Hepatocyte (in vitro differentiated cells): ENCODE measurements at regions not wholly inside any gene's neighbourhood (a gene's known extent, or its start where the extent isn't known, plus 50 kb on each side); places are given as distances from the start of the nearest gene placed in this dataset.

Source experiments
- DNase-seq: peaks from one replicate; pipeline ENCODE4 v3.0.0-alpha.2; 2016; ENCODE audit warnings: low spot score
- H2AFZ ChIP-seq: fragments of 200-600 bp; sonication (generic); 2 replicates; pipeline ENCODE4 v1.6.0; 2016; ENCODE audit warnings: antibody characterized with exemption, mild to moderate bottlenecking
- H3K27ac ChIP-seq: fragments of 200-600 bp; sonication (generic); 2 replicates; pipeline ENCODE4 v1.5.1; 2016; ENCODE audit warnings: mild to moderate bottlenecking
- H3K27me3 ChIP-seq: fragments of 200-600 bp; sonication (generic); 2 replicates; pipeline ENCODE4 v1.6.1; 2016
- H3K36me3 ChIP-seq: fragments of 200-600 bp; sonication (generic); replicated peaks from 2 replicates; pipeline ENCODE4 v1.5.1; 2016; ENCODE audit warnings: low read depth; ENCODE audit not compliant: insufficient read depth
- H3K4me1 ChIP-seq: fragments of 200-600 bp; sonication (generic); 2 replicates; pipeline ENCODE4 v1.5.1; 2016; ENCODE audit warnings: mild to moderate bottlenecking, moderate library complexity; ENCODE audit not compliant: insufficient read depth
- H3K4me2 ChIP-seq: fragments of 200-600 bp; sonication (generic); 2 replicates; pipeline ENCODE4 v1.6.0; 2016
- H3K4me3 ChIP-seq: fragments of 200-600 bp; sonication (generic); 2 replicates; pipeline ENCODE4 v1.5.1; 2016; ENCODE audit warnings: mild to moderate bottlenecking
- H3K79me2 ChIP-seq: fragments of 200-600 bp; sonication (generic); 2 replicates; pipeline ENCODE4 v1.6.0; 2017; ENCODE audit warnings: mild to moderate bottlenecking
- H3K9me2 ChIP-seq: fragments of 200-600 bp; sonication (generic); replicated peaks from 2 replicates; pipeline ENCODE4 v1.6.0; 2017; ENCODE audit warnings: mild to moderate bottlenecking; ENCODE audit not compliant: insufficient read depth
- H3K9me3 ChIP-seq: fragments of 200-600 bp; sonication (generic); 2 replicates; pipeline ENCODE4 v1.5.1; 2016; ENCODE audit warnings: low read depth, mild to moderate bottlenecking
- H4K20me1 ChIP-seq: fragments of 200-600 bp; sonication (generic); 2 replicates; pipeline ENCODE4 v1.6.0; 2016; ENCODE audit warnings: mild to moderate bottlenecking; ENCODE audit not compliant: insufficient read depth, poor library complexity, severe bottlenecking
- CTCF ChIP-seq: fragments of 200-600 bp; sonication (generic); IDR thresholded peaks from 2 replicates; pipeline ENCODE4 v1.5.1; 2016; ENCODE audit warnings: antibody characterized with exemption, mild to moderate bottlenecking; ENCODE audit not compliant: poor library complexity
- EZH2 ChIP-seq: fragments of 200-600 bp; sonication (generic); IDR thresholded peaks from 2 replicates; pipeline ENCODE4 v1.6.1; 2016; ENCODE audit warnings: antibody characterized with exemption, mild to moderate bottlenecking, borderline replicate concordance
- EZH2phosphoT487 ChIP-seq: fragments of 200-600 bp; sonication (generic); IDR thresholded peaks from one replicate; pipeline ENCODE4 v1.6.1; 2018; ENCODE audit warnings: antibody characterized with exemption, mild to moderate bottlenecking, low read depth, moderate library complexity; ENCODE audit not compliant: unreplicated experiment, severe bottlenecking
- WGBS: methylation state at CpG from one replicate; pipeline ENCODE4 v1.1.6; 2016; ENCODE audit warnings: low lambda C conversion rate; ENCODE audit errors: missing lambda C conversion rate; 5-methylcytosine and 5-hydroxymethylcytosine counted together

- Histone ChIP-seq H4K20me1 (no peaks in the 10 kb centered on the region), H3K4me3 (no peak overlapping the region), H3K27me3 (no peaks in the 10 kb centered on the region), H3K27ac (no peak overlapping the region), H3K9me2 (no peaks in the 10 kb centered on the region), H3K9me3 (no peaks in the 10 kb centered on the region), H3K4me2 (no peak overlapping the region), H3K79me2 (no peaks in the 10 kb centered on the region), H2AFZ (no peak overlapping the region), H3K36me3 (no peaks in the 10 kb centered on the region), H3K4me1 (no peaks in the 10 kb centered on the region)
- TF ChIP-seq EZH2: no peak
- TF ChIP-seq EZH2phosphoT487: no peak
- TF ChIP-seq CTCF: no peak
- WGBS: 85% methylated on average over 5 of the region's 5 CpGs
- no peak for DNase-seq
These were observed 127.6 kb upstream of the PDZRN3 start for GRCh38 chr3:73752338-73752737.

- Histone ChIP-seq H3K27me3 (no peaks in the 10 kb centered on the region), H3K4me1 (no peaks in the 10 kb centered on the region), H4K20me1 (no peaks in the 10 kb centered on the region), H3K4me2 (no peak overlapping the region), H3K4me3 (no peak overlapping the region), H2AFZ (no peak overlapping the region), H3K9me3 (no peaks in the 10 kb centered on the region), H3K9me2 (no peaks in the 10 kb centered on the region), H3K36me3 (no peaks in the 10 kb centered on the region), H3K27ac (no peak overlapping the region), H3K79me2 (no peaks in the 10 kb centered on the region)
- 59% methylated on average over 9 of the region's 9 CpGs for WGBS
- no peak for TF ChIP-seq CTCF
- TF ChIP-seq EZH2phosphoT487: no peak
- TF ChIP-seq EZH2: no peak
- no peak for DNase-seq
These were observed 121.9 kb upstream of the PDZRN3 start for GRCh38 chr3:73746623-73747022.

GRCh38 chr3:73745526-73746191 is 120.9 kb upstream of the PDZRN3 start:
- no peaks in the 10 kb centered on the region for H3K9me2 ChIP-seq
- H3K27me3 ChIP-seq: no peaks in the 10 kb centered on the region
- 75% methylated on average over 9 of the region's 9 CpGs for WGBS
- H3K4me3 ChIP-seq: no peak overlapping the region
- H4K20me1 ChIP-seq: no peaks in the 10 kb centered on the region
- no peaks in the 10 kb centered on the region for H3K79me2 ChIP-seq
- H3K4me1 ChIP-seq: no peaks in the 10 kb centered on the region
- no peak for DNase-seq
- no peak overlapping the region for H3K27ac ChIP-seq
- no peak overlapping the region for H3K4me2 ChIP-seq
- no peaks in the 10 kb centered on the region for H3K9me3 ChIP-seq
- TF ChIP-seq EZH2: no peak
- TF ChIP-seq CTCF: no peak
- no peak for TF ChIP-seq EZH2phosphoT487
- H2AFZ ChIP-seq: no peak overlapping the region
- H3K36me3 ChIP-seq: no peaks in the 10 kb centered on the region

GRCh38 chr3:73743551-73743950 is 118.8 kb upstream of the PDZRN3 start:
- Histone ChIP-seq H3K27ac (peak overlapping the region; percentile 24), H3K9me3 (no peaks in the 10 kb centered on the region), H3K36me3 (no peaks in the 10 kb centered on the region), H3K4me2 (no peak overlapping the region), H3K4me3 (no peak overlapping the region), H2AFZ (no peak overlapping the region), H3K4me1 (no peaks in the 10 kb centered on the region), H4K20me1 (no peaks in the 10 kb centered on the region), H3K27me3 (no peaks in the 10 kb centered on the region), H3K9me2 (no peaks in the 10 kb centered on the region), H3K79me2 (no peaks in the 10 kb centered on the region)
- TF ChIP-seq EZH2phosphoT487 (no peak), EZH2 (no peak), CTCF (no peak)
- 80% methylated on average over 4 of the region's 4 CpGs for WGBS
- DNase-seq: no peak
